Nucleus accumbens (tissue), 56 donors: ENCODE measurements at regions not wholly inside any gene's neighbourhood (a gene's known extent, or its start where the extent isn't known, plus 50 kb on each side); places are given as distances from the start of the nearest gene placed in this dataset.

Experiments used
- DNase-seq, 56 donors: peaks; one replicate each; lab custom pipeline; 2025; lab: John Stamatoyannopoulos, UW

DNA sequence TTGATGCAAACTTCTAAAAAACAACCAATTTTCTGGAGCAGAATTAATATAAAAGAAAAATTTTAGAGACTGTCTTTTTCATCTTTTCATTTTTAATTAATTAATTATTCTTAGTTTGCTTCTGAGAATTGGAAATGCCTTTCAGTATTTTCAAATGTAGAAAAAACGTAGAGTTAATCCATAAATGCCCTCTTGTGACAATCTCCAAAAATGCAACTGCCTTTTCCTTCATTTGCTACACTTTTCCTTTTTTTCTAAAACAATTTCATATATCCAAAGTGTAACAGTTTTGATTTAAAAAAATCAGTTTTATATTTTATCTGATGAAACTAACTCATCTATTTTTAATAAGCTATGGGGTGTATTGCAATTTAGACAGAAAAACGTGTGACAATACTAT, 409.3 kb downstream of the PRKD1 start:
- DNase-seq = no peak

DNA sequence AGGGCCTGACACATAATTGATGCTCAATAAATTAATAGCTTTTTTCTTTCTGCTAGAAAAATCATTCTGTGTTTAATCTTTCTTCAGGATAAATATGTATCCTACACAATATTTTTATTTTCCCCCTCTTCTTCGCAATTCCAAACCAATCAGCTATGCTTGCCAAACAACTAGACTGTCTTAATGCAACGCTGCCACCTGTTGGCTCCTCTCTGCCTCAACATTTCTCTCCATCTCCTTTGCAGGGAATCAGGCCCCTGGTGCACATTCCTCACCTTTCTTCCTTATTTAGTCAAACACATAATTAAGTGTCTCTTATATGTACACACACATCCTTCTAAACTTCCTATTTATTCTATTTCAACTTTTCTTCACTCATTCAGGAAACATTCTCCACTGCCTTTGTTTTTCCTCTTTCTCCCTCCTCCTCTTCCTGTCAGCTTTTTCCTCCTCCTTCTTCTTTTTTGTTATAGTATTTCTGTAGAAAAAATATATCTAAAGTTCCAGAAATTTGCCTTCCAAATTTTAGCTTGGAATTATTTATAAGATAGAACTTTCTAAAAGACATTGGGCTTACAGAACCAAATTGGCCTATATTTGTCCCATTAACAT, 406.0 kb downstream of the PRKD1 start:
- DNase-seq = no peak
